HG02759 (cell line): ENCODE measurements at regions not wholly inside any gene's neighbourhood (a gene's known extent, or its start where the extent isn't known, plus 50 kb on each side); places are given as distances from the start of the nearest gene placed in this dataset.

Experiments
- ATAC-seq: cut with Tn5 transposase; IDR thresholded peaks from one replicate; pipeline ENCODE4 v1.9.1; 2021; ENCODE audit warnings: mild to moderate bottlenecking, moderate library complexity; ENCODE audit not compliant: unreplicated experiment

- ATAC-seq, result no peak
These were observed 391.5 kb upstream of the DACH1 start for GRCh38 chr13:72258340-72258981.

- no peak for ATAC-seq
These were observed 388.9 kb upstream of the DACH1 start for GRCh38 chr13:72255908-72256307.

DNA sequence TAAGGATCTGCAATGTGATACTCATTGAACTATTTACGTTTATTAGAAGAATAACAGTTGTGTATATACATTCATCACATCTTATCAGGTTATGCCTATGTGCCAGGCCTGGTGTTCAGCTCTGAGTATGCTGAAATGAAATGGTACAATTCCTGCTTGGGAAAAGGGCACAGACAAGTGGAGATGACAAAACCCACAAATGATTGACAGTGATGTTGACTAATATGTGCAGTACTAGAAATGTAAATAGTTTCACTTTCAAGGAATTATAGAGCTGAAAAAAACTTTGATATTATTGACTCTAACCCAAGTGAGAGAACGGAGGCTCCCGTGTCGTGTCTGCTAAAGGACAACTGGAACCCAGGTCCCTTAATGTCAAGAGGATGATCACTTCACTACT, 386.8 kb upstream of the DACH1 start:
- ATAC-seq, result no peak

GRCh38 chr13:72246396-72246795, 379.4 kb upstream of the DACH1 start:
- no peak for ATAC-seq

DNA sequence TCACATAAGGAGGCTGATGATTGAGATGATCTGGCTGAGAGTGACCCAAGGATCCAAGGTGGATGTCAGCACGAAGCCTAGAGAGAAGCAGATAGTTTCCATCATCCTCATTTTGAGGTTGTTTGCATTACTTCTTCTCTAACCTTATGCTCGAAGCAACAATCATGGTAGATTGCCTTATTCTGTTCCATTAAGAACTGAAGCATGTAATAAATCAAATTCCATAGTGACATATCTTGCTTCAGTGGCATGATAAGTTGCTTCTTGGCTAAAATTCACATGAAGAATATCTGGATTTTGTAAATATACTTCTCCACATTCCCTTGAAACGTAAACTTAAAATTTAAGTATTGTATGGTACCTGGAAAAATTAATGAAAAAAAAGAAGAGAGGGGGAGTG, 377.8 kb upstream of the DACH1 start:
- no peak for ATAC-seq

DNA sequence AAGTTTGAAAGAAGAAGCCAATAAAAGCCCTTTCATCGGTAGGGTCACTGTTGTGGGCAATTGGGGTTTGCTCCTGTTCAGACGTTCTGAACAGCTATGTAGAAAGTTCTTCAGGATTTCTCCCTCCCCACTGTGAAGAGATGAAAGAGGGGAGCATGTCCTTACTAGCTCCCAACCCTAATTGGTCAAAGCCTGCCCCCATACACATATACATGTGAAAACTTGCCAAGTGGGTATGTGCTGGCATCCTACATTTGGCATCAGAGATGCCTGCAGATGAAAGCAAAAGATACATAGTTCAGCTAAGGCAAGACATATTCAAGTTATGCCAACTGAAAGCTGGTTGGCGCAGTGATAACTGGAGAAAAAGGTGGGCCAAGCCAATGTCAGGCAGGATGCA, 363.1 kb upstream of the DACH1 start:
- ATAC-seq, result no peak

GRCh38 chr13:72229067-72229466, 362.1 kb upstream of the DACH1 start:
- no peak for ATAC-seq

DNA sequence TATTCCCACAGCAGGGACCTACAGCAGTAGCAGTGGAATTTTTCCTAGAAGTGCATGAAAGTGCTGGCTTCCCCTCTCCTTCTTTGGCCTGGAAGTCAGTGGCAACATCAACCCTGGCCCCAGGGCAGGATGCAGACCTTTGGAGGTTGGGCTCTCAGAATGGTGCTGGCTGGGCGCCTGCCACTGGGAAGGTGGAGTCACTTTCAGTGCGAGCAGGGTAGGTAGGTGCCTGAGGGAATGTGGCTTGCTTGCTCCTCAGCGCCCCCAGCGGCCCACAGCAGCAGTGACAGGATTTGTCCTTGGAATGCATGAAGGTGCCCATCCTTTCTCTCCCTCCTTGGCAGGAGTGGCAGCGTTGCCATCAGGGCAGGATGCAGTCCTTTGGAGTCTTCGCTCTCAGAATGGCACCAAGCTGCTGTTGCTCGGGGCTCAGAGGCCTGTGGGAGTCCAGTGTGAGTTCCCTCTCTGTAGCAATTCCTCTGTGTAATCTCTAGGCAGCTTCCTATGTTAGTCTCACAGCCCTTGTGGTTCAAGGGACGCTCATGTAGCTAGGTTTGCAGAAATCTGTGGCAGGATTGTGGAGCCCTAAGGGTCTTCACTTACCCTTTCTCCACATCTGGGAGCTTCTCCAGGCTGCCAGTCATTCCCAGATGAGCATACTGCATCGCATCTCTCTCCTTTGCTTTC, 354.4 kb upstream of the DACH1 start:
- peak; percentile 57 for ATAC-seq

DNA sequence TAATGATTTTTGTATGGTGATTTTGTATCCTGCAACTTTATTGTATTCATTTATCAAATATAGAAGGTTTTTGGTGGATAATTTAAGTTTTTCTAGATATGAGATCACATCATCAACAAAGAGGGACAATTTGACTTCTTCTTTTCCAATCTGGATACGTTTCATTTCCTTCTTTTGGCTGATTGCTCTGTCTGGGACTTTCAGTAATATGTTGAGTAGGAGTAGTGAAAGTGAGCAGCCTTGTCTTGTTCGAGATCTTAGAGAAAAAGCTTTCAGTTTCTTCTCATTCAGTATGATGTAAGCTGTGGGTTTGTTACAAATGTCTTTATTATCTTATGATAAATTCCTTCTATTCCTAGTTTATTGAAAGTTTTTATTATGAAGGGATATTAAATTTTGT, 352.0 kb upstream of the DACH1 start:
- peak; percentile 62 for ATAC-seq

GRCh38 chr13:72217142-72217541, 350.1 kb upstream of the DACH1 start:
- no peak for ATAC-seq

DNA sequence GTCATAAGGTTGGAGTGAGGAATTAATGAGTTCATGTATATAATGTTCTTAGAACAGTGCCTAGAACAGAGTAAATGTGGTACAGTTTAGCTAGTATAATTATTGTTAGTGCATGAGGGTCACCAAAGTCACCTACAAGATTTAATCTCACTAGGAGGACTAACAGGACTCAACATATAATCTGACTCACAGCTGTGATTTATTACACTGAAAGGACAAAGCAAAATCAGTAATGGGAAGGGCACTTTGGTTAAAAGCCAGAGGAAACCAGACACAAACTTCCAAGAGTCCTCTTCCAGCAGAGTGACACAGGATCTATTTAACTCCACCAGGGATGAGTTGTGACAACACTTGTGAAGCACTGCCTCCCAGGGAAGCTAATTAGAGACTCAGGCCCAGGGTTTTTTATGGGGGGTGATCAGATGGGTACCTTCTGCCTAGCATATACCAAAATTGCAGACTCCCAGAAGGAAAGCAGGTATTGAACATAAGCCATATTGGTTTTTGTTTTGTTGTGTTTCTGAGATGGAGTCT, 341.2 kb upstream of the DACH1 start:
- no peak for ATAC-seq

DNA sequence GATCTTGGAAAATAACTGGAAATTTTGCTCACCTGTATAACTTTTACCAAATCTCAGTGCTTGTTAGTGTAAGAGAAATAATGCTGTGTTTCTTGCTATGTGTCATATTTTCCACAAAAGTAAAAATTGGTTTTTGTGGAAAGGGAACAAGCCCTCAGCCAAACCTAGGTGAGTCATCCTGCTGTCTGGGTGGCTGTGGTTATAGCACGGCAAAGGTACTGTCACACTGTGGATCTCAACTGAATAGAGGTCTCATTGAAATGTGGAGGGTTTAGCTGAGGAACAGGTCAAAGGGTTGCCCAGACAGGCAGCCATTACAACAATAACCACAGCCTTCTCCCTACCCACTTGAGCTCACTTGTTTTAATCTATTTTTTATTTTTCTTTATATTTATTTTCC, 338.8 kb upstream of the DACH1 start:
- ATAC-seq, result no peak

- no peak for ATAC-seq
These were observed 337.3 kb upstream of the DACH1 start for GRCh38 chr13:72204291-72204690.

DNA sequence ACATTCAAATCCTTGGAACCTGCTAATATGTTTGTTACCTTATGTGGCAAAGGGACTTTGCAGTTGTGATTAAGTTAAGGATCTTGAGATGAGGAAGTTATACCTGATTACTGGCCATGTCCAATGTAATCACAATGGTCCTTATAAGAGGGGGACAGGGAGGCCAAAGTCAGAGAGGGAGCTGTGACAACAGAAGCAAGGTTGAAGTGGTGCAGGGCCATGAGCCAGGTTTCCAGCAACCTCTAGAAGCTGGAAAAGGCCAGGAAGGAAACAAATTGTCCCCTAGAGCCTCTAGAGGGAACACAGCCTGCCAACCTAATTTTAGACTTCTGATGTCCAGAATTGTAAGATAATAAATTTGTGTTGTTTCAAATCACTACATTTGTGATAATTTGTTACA, 334.7 kb upstream of the DACH1 start:
- ATAC-seq, result no peak

DNA sequence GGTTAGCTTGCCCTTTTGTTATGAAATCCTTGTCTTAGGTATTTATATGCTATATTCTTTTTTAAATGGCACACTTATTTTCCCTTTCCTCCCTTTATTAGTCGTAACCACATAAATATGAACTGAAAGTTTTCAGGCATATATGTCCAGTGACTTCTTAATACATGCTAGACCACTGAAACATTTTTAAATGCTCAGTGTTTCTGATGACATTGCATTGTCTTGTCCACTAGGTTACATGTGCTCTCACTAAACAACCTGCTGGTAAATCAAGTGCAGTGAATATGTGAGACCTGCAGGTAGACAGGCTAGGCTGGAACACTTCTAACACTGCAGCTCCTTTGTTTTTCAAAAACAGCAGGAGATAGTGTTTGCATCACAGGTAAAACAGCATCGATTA, 332.6 kb upstream of the DACH1 start:
- ATAC-seq, result no peak

DNA sequence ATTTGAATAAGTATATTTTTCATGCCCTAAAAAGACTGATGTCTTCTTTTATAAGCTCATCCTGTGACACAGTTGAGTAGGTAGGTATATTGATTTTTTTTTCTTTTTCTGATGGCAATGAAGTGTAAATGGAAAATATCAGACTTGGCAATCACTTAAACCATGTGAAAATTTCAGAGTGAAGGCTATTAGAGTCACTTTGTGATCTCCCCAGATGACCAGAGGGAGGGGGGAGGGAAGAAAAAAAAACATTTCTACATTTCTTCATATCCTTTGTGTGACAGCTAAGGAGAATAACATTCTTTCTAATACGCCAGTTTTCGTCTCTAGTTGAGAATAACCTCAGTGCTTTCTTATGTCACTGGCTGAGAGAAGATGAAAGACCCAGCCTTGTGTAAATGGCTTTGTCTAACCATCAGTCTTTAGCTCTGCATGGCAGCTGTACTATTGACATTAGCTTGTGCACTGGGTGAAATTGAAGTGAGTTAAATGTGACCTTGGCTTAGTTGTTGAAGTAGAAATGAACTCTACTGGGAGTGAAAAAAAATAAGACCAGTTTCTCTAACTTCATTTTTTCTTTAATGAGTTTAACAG, 332.1 kb upstream of the DACH1 start:
- ATAC-seq, result no peak

- no peak for ATAC-seq
These were observed 331.0 kb upstream of the DACH1 start for GRCh38 chr13:72198042-72198441.

DNA sequence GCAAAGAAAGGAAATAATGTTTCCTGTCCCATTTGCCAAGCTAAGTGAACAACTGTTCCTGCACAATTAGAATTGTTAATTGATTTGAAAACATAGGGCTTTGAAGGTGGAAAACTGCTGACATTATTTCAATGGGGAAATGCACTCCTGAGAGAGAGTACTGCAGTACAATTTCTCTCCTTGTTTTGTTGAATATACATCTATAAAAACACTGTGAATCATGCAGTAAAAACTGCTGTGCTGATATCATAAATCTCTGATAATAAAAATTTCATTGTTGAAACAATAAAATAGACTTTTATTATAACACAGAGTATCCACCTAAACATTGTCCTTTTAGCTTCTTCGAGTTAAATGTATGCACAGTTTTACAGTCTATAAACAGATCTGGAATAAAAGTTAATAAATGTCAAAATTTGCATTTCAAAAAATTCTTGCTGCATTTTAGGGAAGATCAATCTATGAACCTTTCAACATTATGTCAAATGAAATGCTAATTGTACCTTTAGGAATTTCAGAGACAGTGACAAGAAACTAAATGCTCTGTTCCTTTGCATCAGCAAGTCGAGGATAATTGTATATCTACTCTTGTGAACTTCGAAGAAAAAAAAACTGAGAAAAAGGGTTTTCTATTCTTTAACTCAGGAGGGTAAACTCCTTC, 328.2 kb upstream of the DACH1 start:
- no peak for ATAC-seq

- no peak for ATAC-seq
These were observed 327.5 kb upstream of the DACH1 start for GRCh38 chr13:72194523-72194922.

DNA sequence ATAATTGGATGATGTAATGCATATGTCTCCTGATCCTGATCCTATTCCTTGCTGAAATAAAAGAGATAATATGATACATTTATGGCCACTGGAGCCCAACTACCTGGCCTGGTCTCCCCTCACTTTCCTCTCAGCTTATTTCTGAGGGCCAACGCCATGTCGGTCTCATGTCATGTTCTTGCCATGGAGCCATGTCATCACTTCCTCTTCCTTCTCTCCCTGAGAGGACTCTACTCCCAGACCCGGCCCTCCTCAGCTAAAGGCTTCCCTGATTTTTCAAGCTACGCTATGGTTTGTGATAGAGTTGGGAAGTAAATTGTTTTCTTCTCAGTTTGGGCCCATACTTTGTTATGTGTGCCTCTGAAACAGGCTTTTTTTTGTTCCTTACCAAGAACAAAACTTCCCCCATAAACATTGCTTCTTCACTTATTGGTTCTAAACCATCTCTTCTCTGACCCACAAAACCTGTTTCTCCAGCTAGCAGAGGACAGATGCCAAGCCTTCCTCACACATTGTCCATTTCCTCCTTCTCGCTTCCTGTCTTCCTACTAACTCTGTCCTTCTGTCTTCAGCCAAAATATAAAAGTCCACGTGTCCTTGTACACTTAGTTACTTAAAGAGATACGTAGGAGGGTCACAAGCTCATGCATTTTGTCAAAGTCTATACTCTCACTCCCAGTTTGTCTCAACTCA, 319.9 kb upstream of the DACH1 start:
- no peak for ATAC-seq

DNA sequence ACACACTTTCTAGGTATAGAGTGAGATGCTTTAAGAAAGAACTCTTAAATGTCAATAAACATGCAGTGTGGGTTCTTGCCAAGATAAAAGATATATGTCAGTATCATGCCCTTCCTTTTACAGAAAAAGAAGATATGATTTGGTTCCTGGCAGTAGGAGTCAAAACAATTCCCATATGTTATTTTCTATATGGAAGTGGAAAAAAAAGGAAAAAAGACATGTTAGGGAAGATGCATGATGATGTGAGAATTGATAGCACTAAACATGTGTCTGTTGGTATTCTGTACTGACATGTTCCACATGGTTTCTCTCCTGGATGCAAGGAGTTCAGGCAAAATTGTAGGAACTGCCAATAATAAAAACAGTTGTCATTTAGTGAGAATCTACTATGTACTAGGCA, 318.8 kb upstream of the DACH1 start:
- ATAC-seq, result no peak
